ENCODE measurements at regions not wholly inside any gene's neighbourhood (a gene's known extent, or its start where the extent isn't known, plus 50 kb on each side); places are given as distances from the start of the nearest gene placed in this dataset.
A peak's percentile ranks its signal among the peaks of the same experiment; 100 is the strongest.

- Histone ChIP-seq H3K4me1 (ENCODE audit: insufficient read depth) (peaks cover 16% of the 10 kb centered on the region; the same call in 1 of the 2 replicates), H3K4me2 (ENCODE audit: unreplicated experiment) (no peak overlapping the region), H3K9ac (no peak overlapping the region), H4K20me1 (ENCODE audit: insufficient read depth) (no peaks in the 10 kb centered on the region), H2AFZ (no peak overlapping the region), H3K36me3 (ENCODE audit: low read depth) (no peaks in the 10 kb centered on the region), H3K79me2 (ENCODE audit: insufficient read depth) (no peaks in the 10 kb centered on the region), H3K4me3 (no peak overlapping the region), H3K9me2 (ENCODE audit: insufficient read depth) (peaks cover 5% of the 10 kb centered on the region; the same call in 1 of the 2 replicates), H3K27me3 (replicated peaks; ENCODE audit: insufficient read depth) (no peaks in the 10 kb centered on the region), H3K9me3 (ENCODE audit: low read depth) (no peaks in the 10 kb centered on the region), H3K27ac (no peak overlapping the region), H3F3A (ENCODE audit: insufficient read depth) (no peaks in the 10 kb centered on the region)
- no peak for DNase-seq
- 3 to 20% methylated on average over 1 of the region's 1 CpG for WGBS, 2 experiments (ENCODE audit: low coverage in 1 of 2, low lambda C conversion rate in 2 of 2, missing lambda C conversion rate in 2 of 2)
- no peak for TF ChIP-seq EZH2phosphoT487 (IDR thresholded peaks at IDR 0.05; ENCODE audit: insufficient read depth, low read depth)
- no peak for TF ChIP-seq EZH2 (IDR thresholded peaks at IDR 0.05; ENCODE audit: insufficient read depth, poor library complexity, severe bottlenecking)
- in situ Hi-C loops (cut with MboI) = no loop called here
These were observed 117.8 kb upstream of the ACP3 start for GRCh38 chr3:132199451-132199850.

GRCh38 chr3:132202586-132202985 is 114.6 kb upstream of the ACP3 start:
- no peaks in the 10 kb centered on the region for H3K9me2 ChIP-seq (ENCODE audit: insufficient read depth)
- H3K27ac ChIP-seq = no peak overlapping the region
- H2AFZ ChIP-seq = no peak overlapping the region
- H3K36me3 ChIP-seq (ENCODE audit: low read depth) = no peaks in the 10 kb centered on the region
- no peak for DNase-seq
- no peak overlapping the region for H3K9ac ChIP-seq
- WGBS, 2 experiments (ENCODE audit: low coverage in 1 of 2, low lambda C conversion rate in 2 of 2, missing lambda C conversion rate in 2 of 2) = 76 to 78% methylated on average over 3 of the region's 3 CpGs
- no peaks in the 10 kb centered on the region for H3K27me3 ChIP-seq (replicated peaks; ENCODE audit: insufficient read depth)
- no peak overlapping the region for H3K4me3 ChIP-seq
- H3K4me1 ChIP-seq (ENCODE audit: insufficient read depth) = peaks cover 11% of the 10 kb centered on the region
- in situ Hi-C loops (cut with MboI) = no loop called here
- no peaks in the 10 kb centered on the region for H3K79me2 ChIP-seq (ENCODE audit: insufficient read depth)
- no peak for TF ChIP-seq EZH2 (IDR thresholded peaks at IDR 0.05; ENCODE audit: insufficient read depth, poor library complexity, severe bottlenecking)
- no peak for TF ChIP-seq EZH2phosphoT487 (IDR thresholded peaks at IDR 0.05; ENCODE audit: insufficient read depth, low read depth)
- no peaks in the 10 kb centered on the region for H3K9me3 ChIP-seq (ENCODE audit: low read depth)
- no peaks in the 10 kb centered on the region for H4K20me1 ChIP-seq (ENCODE audit: insufficient read depth)
- no peak overlapping the region for H3K4me2 ChIP-seq (ENCODE audit: unreplicated experiment)
- H3F3A ChIP-seq (ENCODE audit: insufficient read depth) = 0 out of 2 replicates have a peak, but pooled peaks cover 5% of the 10 kb centered on the region

- H3K36me3 ChIP-seq (ENCODE audit: low read depth) = no peaks in the 10 kb centered on the region
These were observed 113.2 kb upstream of the ACP3 start for GRCh38 chr3:132203889-132204596.

GRCh38 chr3:132205609-132206008 is 111.6 kb upstream of the ACP3 start:
- no peak for TF ChIP-seq EZH2phosphoT487 (IDR thresholded peaks at IDR 0.05; ENCODE audit: insufficient read depth, low read depth)
- no peak for TF ChIP-seq EZH2 (IDR thresholded peaks at IDR 0.05; ENCODE audit: insufficient read depth, poor library complexity, severe bottlenecking)
- Histone ChIP-seq H3K9ac (no peak overlapping the region), H3F3A (ENCODE audit: insufficient read depth) (0 out of 2 replicates have a peak, but pooled peaks cover 5% of the 10 kb centered on the region), H3K79me2 (ENCODE audit: insufficient read depth) (no peaks in the 10 kb centered on the region), H3K27ac (no peak overlapping the region), H4K20me1 (ENCODE audit: insufficient read depth) (no peaks in the 10 kb centered on the region), H3K4me1 (ENCODE audit: insufficient read depth) (peaks cover 11% of the 10 kb centered on the region), H3K9me2 (ENCODE audit: insufficient read depth) (no peaks in the 10 kb centered on the region), H3K27me3 (replicated peaks; ENCODE audit: insufficient read depth) (0 out of 2 replicates have a peak, but pooled peaks cover 3% of the 10 kb centered on the region), H2AFZ (no peak overlapping the region; the same call in 1 of the 2 replicates), H3K36me3 (ENCODE audit: low read depth) (no peaks in the 10 kb centered on the region), H3K4me3 (no peak overlapping the region), H3K9me3 (ENCODE audit: low read depth) (no peaks in the 10 kb centered on the region), H3K4me2 (ENCODE audit: unreplicated experiment) (peak overlapping the region; percentile 17)
- peak; percentile 33 for DNase-seq
- in situ Hi-C loops (cut with MboI) = no loop called here

More at GRCh38 chr3:132203889-132204596, 113.2 kb upstream of the ACP3 start:
- Histone ChIP-seq H3K9ac (no peak overlapping the region), H3K79me2 (ENCODE audit: insufficient read depth) (no peaks in the 10 kb centered on the region), H3K27ac (no peak overlapping the region), H3K9me2 (ENCODE audit: insufficient read depth) (no peaks in the 10 kb centered on the region), H3K9me3 (ENCODE audit: low read depth) (no peaks in the 10 kb centered on the region), H3F3A (ENCODE audit: insufficient read depth) (0 out of 2 replicates have a peak, but pooled peaks cover 5% of the 10 kb centered on the region), H3K4me1 (ENCODE audit: insufficient read depth) (peaks cover 11% of the 10 kb centered on the region), H3K4me3 (no peak overlapping the region), H3K27me3 (replicated peaks; ENCODE audit: insufficient read depth) (0 out of 2 replicates have a peak, but pooled peaks cover 3% of the 10 kb centered on the region), H3K4me2 (ENCODE audit: unreplicated experiment) (no peak overlapping the region), H2AFZ (no peak overlapping the region), H4K20me1 (ENCODE audit: insufficient read depth) (no peaks in the 10 kb centered on the region)
- in situ Hi-C loops (cut with MboI) = no loop called here
- TF ChIP-seq EZH2phosphoT487 (IDR thresholded peaks at IDR 0.05; ENCODE audit: insufficient read depth, low read depth) = no peak
- no peak for TF ChIP-seq EZH2 (IDR thresholded peaks at IDR 0.05; ENCODE audit: insufficient read depth, poor library complexity, severe bottlenecking)
- 42% methylated on average over 3 of the region's 3 CpGs for WGBS, 2 experiments (ENCODE audit: low coverage in 1 of 2, low lambda C conversion rate in 2 of 2, missing lambda C conversion rate in 2 of 2)
- no peak for DNase-seq

Measured in GM23248 (cell line).